ENCODE measurements at regions not wholly inside any gene's neighbourhood (a gene's known extent, or its start where the extent isn't known, plus 50 kb on each side); places are given as distances from the start of the nearest gene placed in this dataset.
"Not testable (repeated sequence)": the region's sequence is repeated elsewhere in the genome, so short reads cannot be mapped to it uniquely, and the experiment has no call there.

DNA sequence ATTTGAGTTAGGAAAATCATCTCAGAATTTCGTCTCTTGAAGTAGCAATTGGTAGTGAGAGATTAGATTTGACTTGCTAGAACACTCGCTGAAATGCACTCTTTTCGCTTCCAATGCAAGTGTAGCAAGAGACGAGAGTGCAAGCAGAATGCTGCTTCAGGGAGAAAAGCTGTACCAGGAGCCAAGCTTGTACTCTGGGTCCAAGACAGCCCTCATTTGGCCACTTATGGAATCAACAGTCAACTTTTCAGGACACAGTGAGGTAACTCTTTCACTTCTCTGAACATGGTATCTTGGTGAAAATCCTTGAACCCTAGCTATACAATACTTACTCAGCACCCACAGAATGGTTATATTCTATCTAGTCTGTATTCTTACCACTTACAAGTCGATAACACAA, 107.6 kb upstream of the TERB2 start:
- H3K4me3 ChIP-seq (ENCODE audit: low read length); H3K27me3 ChIP-seq (ENCODE audit: control insufficient read depth, insufficient read depth, low read length); H3K27ac ChIP-seq (ENCODE audit: low read length); H3K36me3 ChIP-seq (ENCODE audit: control insufficient read depth, insufficient read depth, low read length); H3K9me3 ChIP-seq (replicated peaks; ENCODE audit: control insufficient read depth, low read depth, low read length); H3K4me1 ChIP-seq (ENCODE audit: control insufficient read depth, insufficient read depth, low read length); DNase-seq: not testable (repeated sequence)
- 51% methylated on average over 4 of the region's 5 CpGs for WGBS (ENCODE audit: insufficient coverage)

DNA sequence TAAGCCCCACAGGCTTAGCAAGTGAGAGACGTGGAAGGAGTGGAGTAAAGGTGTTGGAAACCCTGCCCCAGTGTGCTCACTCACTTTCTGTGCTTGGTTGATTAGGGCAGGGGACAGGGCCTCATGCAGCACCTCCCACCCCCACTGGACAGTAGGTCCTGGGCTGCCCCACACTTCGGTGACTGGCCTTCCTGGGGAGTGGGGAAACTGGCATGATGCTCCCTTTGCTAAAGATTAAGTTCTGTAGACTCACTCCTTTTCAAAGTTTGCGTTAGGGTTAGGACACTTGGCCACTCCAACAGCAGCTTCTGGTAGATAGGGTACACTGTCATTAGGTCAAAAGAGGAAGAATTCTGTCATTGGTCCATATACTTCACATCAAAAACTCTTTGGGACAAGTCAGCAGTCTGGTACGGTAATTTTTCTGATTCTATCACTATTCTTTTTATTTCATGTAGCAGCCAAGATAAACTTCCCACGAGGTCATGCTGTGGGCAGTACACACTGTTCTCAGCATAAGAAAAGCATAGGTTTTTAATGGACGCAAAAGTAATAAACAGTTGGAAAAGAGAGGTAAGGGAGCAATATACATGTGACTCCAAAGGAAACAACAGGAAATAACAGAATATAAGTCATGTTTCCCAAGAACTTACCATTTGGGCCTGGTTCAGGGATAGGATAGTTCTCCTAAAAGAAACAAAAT, 106.6 kb upstream of the TERB2 start:
- H3K27me3 ChIP-seq (ENCODE audit: control insufficient read depth, insufficient read depth, low read length); H3K36me3 ChIP-seq (ENCODE audit: control insufficient read depth, insufficient read depth, low read length); DNase-seq; H3K4me1 ChIP-seq (ENCODE audit: control insufficient read depth, insufficient read depth, low read length); H3K4me3 ChIP-seq (ENCODE audit: low read length); H3K9me3 ChIP-seq (replicated peaks; ENCODE audit: control insufficient read depth, low read depth, low read length); H3K27ac ChIP-seq (ENCODE audit: low read length): not testable (repeated sequence)
- WGBS (ENCODE audit: insufficient coverage) = 40% methylated on average over 1 of the region's 6 CpGs

DNA sequence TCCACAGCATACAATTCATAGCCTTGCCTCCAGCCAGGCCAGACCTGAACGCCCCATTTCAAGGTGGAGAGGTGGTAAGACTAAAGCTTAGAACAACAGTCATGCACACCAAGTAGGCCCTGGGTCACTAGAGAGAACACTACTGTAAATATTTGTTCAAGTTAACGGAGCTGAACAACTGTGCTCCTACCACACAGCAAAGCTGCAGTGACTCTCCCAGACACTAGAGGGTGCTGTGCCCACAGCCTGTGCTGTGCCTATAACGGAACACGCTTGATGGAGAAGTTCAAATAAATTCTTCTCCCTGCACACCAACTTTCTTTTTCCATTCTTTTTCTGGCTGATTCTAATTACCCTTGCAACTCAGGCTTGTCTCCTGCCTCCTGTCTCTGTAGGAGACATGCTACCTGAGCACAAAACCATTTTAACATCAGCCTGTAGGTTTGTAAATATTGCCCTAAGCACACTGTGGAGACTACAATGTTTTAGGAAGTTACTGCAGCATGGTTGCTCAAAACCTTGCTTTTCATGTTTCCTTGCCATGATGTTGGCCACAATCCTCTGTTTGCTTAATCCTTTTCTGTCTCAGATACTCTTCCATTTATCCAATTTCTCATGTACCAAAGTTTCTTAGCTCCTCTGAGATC, 103.1 kb upstream of the TERB2 start:
- not testable (repeated sequence) for H3K36me3 ChIP-seq (ENCODE audit: control insufficient read depth, insufficient read depth, low read length); H3K9me3 ChIP-seq (replicated peaks; ENCODE audit: control insufficient read depth, low read depth, low read length); H3K27ac ChIP-seq (ENCODE audit: low read length); H3K27me3 ChIP-seq (ENCODE audit: control insufficient read depth, insufficient read depth, low read length); H3K4me1 ChIP-seq (ENCODE audit: control insufficient read depth, insufficient read depth, low read length); H3K4me3 ChIP-seq (ENCODE audit: low read length)
- DNase-seq = peak; percentile 15
- 33% methylated on average over 1 of the region's 4 CpGs for WGBS (ENCODE audit: insufficient coverage)

DNA sequence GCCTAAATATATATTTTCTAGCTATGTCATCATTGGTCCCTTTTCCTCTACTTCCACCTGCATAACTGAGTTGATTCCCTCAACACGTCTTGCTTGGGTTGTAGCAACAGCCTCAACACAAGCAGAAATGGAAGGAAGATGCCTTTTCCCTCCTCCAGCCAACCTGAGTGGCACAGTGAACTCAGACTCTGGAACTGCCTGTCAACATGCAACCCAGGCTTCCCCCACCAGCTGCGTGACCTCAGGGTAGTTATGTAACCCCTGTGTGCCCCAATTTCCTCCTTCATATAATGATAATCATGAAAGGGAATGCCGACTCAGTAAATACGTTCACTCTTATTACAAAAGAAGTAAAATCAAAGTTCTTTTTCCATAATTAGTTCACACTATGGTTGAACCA, 101.8 kb upstream of the TERB2 start:
- not testable (repeated sequence) for H3K27me3 ChIP-seq (ENCODE audit: control insufficient read depth, insufficient read depth, low read length)
- no CpG with 5 or more reads among the region's 4 CpGs for WGBS (ENCODE audit: insufficient coverage)

DNA sequence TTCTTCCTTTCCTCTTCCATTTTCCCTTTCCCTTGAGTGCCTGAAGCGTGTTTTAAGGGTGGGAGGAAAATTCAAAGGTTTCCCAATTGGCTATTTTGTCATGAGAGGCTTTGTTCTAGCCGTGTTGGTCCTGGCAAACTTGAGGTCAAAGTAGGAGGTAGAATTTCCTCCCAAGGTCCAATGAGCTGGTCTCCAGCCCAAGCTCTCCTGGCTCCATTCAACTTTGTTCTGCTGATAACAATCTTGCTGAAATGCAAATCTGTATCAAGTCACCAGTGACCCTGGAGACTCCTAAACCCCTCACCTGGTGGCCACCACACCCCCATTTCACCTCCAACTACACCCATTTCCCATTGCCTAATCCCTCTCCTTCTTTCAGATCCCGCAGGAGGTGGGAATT, 100.2 kb upstream of the TERB2 start:
- no CpG with 5 or more reads among the region's 3 CpGs for WGBS (ENCODE audit: insufficient coverage)
- H3K27me3 ChIP-seq (ENCODE audit: control insufficient read depth, insufficient read depth, low read length) = not testable (repeated sequence)

More for the DNA sequence above, 101.8 kb upstream of the TERB2 start:
- H3K4me1 ChIP-seq (ENCODE audit: control insufficient read depth, insufficient read depth, low read length); H3K36me3 ChIP-seq (ENCODE audit: control insufficient read depth, insufficient read depth, low read length); H3K27ac ChIP-seq (ENCODE audit: low read length); DNase-seq; H3K4me3 ChIP-seq (ENCODE audit: low read length); H3K9me3 ChIP-seq (replicated peaks; ENCODE audit: control insufficient read depth, low read depth, low read length): not testable (repeated sequence)

DNA sequence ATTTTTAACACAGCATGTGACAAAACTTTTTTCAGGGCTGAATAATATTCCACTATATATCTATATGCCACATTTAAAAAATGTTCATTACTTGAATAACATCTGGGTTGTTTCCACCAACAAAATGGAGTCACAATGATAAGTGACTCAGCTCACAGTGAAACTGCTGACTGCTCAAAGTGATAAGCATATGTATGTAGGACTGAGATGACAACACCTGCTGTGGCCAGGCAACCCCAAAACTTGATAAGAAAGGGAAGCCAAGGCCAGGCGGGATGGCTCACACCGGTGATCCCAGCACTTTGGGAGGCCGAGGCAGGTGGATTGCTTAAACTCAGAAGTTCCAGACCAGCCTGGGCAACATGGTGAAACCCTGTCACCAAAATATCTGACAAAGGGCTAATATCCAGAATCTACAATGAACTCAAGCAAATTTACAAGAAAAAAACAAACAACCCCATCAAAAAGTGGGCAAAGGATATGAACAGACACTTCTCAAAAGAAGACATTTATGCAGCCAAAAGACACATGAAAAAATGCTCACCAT, 99.2 kb upstream of the TERB2 start:
- not testable (repeated sequence) for H3K27me3 ChIP-seq (ENCODE audit: control insufficient read depth, insufficient read depth, low read length); H3K36me3 ChIP-seq (ENCODE audit: control insufficient read depth, insufficient read depth, low read length); H3K4me1 ChIP-seq (ENCODE audit: control insufficient read depth, insufficient read depth, low read length); H3K27ac ChIP-seq (ENCODE audit: low read length); DNase-seq; H3K4me3 ChIP-seq (ENCODE audit: low read length); H3K9me3 ChIP-seq (replicated peaks; ENCODE audit: control insufficient read depth, low read depth, low read length)
- no CpG with 5 or more reads among the region's 3 CpGs for WGBS (ENCODE audit: insufficient coverage)

More for the DNA sequence above, 100.2 kb upstream of the TERB2 start:
- not testable (repeated sequence) for H3K27ac ChIP-seq (ENCODE audit: low read length); DNase-seq; H3K4me1 ChIP-seq (ENCODE audit: control insufficient read depth, insufficient read depth, low read length); H3K4me3 ChIP-seq (ENCODE audit: low read length); H3K9me3 ChIP-seq (replicated peaks; ENCODE audit: control insufficient read depth, low read depth, low read length); H3K36me3 ChIP-seq (ENCODE audit: control insufficient read depth, insufficient read depth, low read length)

DNA sequence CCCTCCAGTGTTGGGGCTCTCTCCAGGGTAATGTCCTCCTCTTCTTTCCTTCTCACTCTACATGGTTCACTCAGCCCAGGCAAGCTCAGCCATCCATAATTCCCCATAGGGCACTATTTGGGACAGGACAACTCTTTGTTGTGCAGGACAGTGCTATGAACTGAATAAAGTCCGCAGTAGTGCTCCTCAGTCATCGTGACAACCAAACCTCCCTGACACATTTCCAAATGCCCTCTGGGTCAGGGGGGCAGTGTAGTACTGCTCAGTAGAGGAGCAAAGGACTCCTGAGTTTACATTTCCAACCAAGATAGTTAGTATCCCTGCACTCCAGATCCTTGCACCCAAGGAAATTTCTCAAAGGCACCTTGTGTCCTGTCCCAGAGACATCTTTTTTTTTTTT, 97.4 kb upstream of the TERB2 start:
- H3K4me3 ChIP-seq (ENCODE audit: low read length) = not testable (repeated sequence)

DNA sequence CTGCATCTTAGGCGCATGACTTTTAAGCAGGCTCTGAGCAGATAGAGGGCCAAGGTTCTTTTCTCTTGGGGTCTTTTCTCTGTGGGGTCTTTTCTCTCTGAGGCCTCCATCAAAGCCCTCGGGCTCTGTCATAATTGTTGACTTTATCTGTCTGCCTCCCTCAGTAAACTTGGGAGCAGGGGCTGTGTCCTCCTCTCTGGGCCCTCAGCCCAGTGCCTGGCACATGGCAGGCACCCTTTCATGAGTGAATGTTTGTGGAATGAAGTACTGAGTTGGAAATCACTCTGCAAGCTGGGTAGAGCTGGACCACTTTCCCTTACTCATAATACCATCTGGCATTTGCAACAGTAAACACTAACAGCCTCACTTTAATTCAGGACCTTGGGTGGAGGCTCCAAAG, 96.3 kb upstream of the TERB2 start:
- H3K27me3 ChIP-seq (ENCODE audit: control insufficient read depth, insufficient read depth, low read length); H3K4me3 ChIP-seq (ENCODE audit: low read length); H3K9me3 ChIP-seq (replicated peaks; ENCODE audit: control insufficient read depth, low read depth, low read length); DNase-seq; H3K36me3 ChIP-seq (ENCODE audit: control insufficient read depth, insufficient read depth, low read length); H3K27ac ChIP-seq (ENCODE audit: low read length); H3K4me1 ChIP-seq (ENCODE audit: control insufficient read depth, insufficient read depth, low read length): not testable (repeated sequence)
- WGBS (ENCODE audit: insufficient coverage) = no CpG with 5 or more reads among the region's 2 CpGs

More for the DNA sequence above, 97.4 kb upstream of the TERB2 start:
- WGBS (ENCODE audit: insufficient coverage) = 100% methylated on average over 1 of the region's 2 CpGs
- not testable (repeated sequence) for H3K27me3 ChIP-seq (ENCODE audit: control insufficient read depth, insufficient read depth, low read length); H3K27ac ChIP-seq (ENCODE audit: low read length); DNase-seq; H3K9me3 ChIP-seq (replicated peaks; ENCODE audit: control insufficient read depth, low read depth, low read length); H3K4me1 ChIP-seq (ENCODE audit: control insufficient read depth, insufficient read depth, low read length); H3K36me3 ChIP-seq (ENCODE audit: control insufficient read depth, insufficient read depth, low read length)

DNA sequence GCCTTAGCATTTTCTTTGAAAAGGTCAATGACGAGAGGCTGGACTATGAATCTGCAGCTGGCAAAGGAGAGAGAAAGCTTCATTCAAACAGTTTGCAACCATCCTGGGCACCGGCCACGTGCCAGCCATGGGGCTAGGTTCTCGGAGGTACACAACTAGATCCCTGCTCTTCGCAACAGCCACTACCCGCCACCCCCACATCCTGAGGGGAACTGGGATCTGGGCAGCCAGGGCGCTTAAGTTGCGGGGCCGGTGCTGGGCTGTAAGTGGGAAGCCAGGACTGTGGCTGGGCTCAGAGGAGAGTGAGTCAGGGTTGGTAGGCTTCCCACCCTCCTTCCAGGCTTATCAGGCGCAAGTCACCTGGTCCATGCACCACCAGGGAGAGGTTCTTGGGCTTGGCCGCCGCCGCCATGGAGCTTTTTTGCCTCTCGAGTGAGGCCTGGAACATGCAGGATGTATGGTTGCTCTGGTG, 95.0 kb upstream of the TERB2 start:
- Histone ChIP-seq H3K27me3 (ENCODE audit: control insufficient read depth, insufficient read depth, low read length) (no peaks in the 10 kb centered on the region), H3K4me3 (ENCODE audit: low read length) (no peak overlapping the region), H3K9me3 (replicated peaks; ENCODE audit: control insufficient read depth, low read depth, low read length) (peaks cover 3% of the 10 kb centered on the region), H3K36me3 (ENCODE audit: control insufficient read depth, insufficient read depth, low read length) (no peaks in the 10 kb centered on the region), H3K27ac (ENCODE audit: low read length) (no peak overlapping the region), H3K4me1 (ENCODE audit: control insufficient read depth, insufficient read depth, low read length) (no peaks in the 10 kb centered on the region)
- DNase-seq = no peak
- 92% methylated on average over 10 of the region's 14 CpGs for WGBS (ENCODE audit: insufficient coverage)

DNA sequence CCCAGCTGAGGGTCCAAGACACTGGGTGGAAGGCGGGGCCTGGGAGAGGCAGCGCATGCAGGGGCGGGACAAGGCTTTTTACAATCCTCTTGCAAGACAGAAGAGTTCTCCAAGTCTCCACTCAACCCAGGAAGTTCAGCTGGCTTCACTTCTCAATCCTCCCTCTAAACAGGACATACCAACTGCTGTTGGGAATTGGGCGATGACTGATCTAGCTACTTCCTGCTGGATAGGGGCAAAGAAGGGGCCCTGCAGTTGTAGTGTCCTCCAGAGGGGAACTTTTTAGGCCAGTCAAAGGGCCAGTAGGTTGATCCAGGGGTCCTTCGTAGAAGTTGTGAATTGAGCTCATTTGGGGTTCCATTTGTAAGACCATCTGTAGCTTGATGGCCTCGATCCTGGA, 94.6 kb upstream of the TERB2 start:
- WGBS (ENCODE audit: insufficient coverage) = 90% methylated on average over 6 of the region's 6 CpGs
- H3K4me1 ChIP-seq (ENCODE audit: control insufficient read depth, insufficient read depth, low read length) = no peaks in the 10 kb centered on the region
- no peaks in the 10 kb centered on the region for H3K27me3 ChIP-seq (ENCODE audit: control insufficient read depth, insufficient read depth, low read length)
- peaks cover 3% of the 10 kb centered on the region for H3K9me3 ChIP-seq (replicated peaks; ENCODE audit: control insufficient read depth, low read depth, low read length)
- no peaks in the 10 kb centered on the region for H3K36me3 ChIP-seq (ENCODE audit: control insufficient read depth, insufficient read depth, low read length)
- no peak for DNase-seq
- no peak overlapping the region for H3K4me3 ChIP-seq (ENCODE audit: low read length)
- H3K27ac ChIP-seq (ENCODE audit: low read length) = no peak overlapping the region

All from muscle of leg (tissue), 3 donors.